Body of pancreas (tissue), 4 donors: ENCODE measurements at regions not wholly inside any gene's neighbourhood (a gene's known extent, or its start where the extent isn't known, plus 50 kb on each side); places are given as distances from the start of the nearest gene placed in this dataset.

Experiments used
- CTCF ChIP-seq, 7 experiments: fragments of 450-650 bp in 4 of 7; fragments of 200-600 bp in 3 of 7; sonication (generic) in 3 of 7; IDR thresholded peaks; one replicate each; pipeline ENCODE4 v1.5.1; 2016 to 2019; ENCODE audit warnings: antibody characterized with exemption in 7 of 7
- POLR2A ChIP-seq, 3 donors: fragments of 450-650 bp; IDR thresholded peaks; one replicate each; pipeline ENCODE4 v1.6.1; 2016; ENCODE audit warnings: antibody characterized with exemption in 3 of 3, mild to moderate bottlenecking in 2 of 3

GRCh38 chr4:124183231-124183630 lies 529.3 kb downstream of the ANKRD50 start:
- TF ChIP-seq CTCF (IDR thresholded peaks at IDR 0.05) (no peak), POLR2A (IDR thresholded peaks at IDR 0.05) (no peak)
